K562 (cell line): ENCODE measurements at regions not wholly inside any gene's neighbourhood (a gene's known extent, or its start where the extent isn't known, plus 50 kb on each side); places are given as distances from the start of the nearest gene placed in this dataset.
"Not testable (repeated sequence)": the region's sequence is repeated elsewhere in the genome, so short reads cannot be mapped to it uniquely, and the experiment has no call there.

ENCODE experiments used
- ATAC-seq: fragments of 200-7000 bp; cut with Tn5 transposase; 3 replicates; pipeline ENCODE4 v1.9.1; 2020; ENCODE audit warnings: moderate library complexity
- BruUV-seq: library from RNA; stranded (reverse); fragments of 400-500 nt; replicated peaks from 2 replicates; lab custom pipeline; 2021; lab: Mats Ljungman, UMichigan
- CTCF ChIA-PET: fragments of 300-600 bp; formaldehyde crosslinking; extraction: SDS; loops from one replicate; lab custom pipeline; 2021; ENCODE audit warnings: low intra/inter-chr PET ratio; lab: Yijun Ruan, JAX
- POLR2A ChIA-PET: fragments of 300-600, 350-650 bp; sonication (Branson Sonifier 250); formaldehyde crosslinking; extraction: SDS; loops from one replicate; lab custom pipeline; 2021; ENCODE audit warnings: antibody characterized with exemption, inconsistent platforms; lab: Yijun Ruan, JAX
- DNase-seq, 4 experiments: peaks; one replicate each; pipeline versions ENCODE4 v3.0.0 to v3.0.0-alpha.2; 2011 to 2018; ENCODE audit warnings: low spot score in 3 of 4, mixed read lengths in 3 of 4; ENCODE audit errors: extremely low read depth in 1 of 4
- FAIRE-seq: peaks from 2 replicates; lab custom pipeline; 2011; peaks lifted over from hg19 to GRCh38; lab: Jason Lieb, UNC
- H2AFZ ChIP-seq: 2 replicates; pipeline ENCODE4 v1.6.0; 2011; ENCODE audit warnings: low read depth, low read length, control low read depth, inconsistent platforms
- H3K27ac ChIP-seq: fragments of 200-600 bp; 3 replicates; pipeline ENCODE4 v1.8.0; 2011; ENCODE audit warnings: low read depth, mild to moderate bottlenecking, control low read depth, inconsistent platforms, low read length, moderate library complexity, mixed read lengths; ENCODE audit errors: extremely low read depth
- H3K27me3 ChIP-seq, 2 experiments: fragments of 300-600 bp in 1 of 2; 2 replicates in 1 of 2; 3 replicates in 1 of 2; pipeline versions ENCODE4 v1.6.0 to v1.8.0; 2011; ENCODE audit warnings: inconsistent platforms in 2 of 2, low read length in 2 of 2, mild to moderate bottlenecking in 1 of 2, mixed read lengths in 1 of 2, moderate library complexity in 1 of 2; ENCODE audit not compliant: control insufficient read depth in 2 of 2, insufficient read depth in 2 of 2
- H3K36me3 ChIP-seq: fragments of 300-600 bp; 3 replicates; pipeline ENCODE4 v1.8.0; 2011; ENCODE audit warnings: mild to moderate bottlenecking, low read length, inconsistent platforms; ENCODE audit not compliant: control insufficient read depth, insufficient read depth
- H3K4me1 ChIP-seq, 2 experiments: fragments of 200-600 bp in 1 of 2; replicated peaks in 1 of 2; 2 replicates in 1 of 2; 3 replicates in 1 of 2; pipeline versions ENCODE4 v1.5.1 to v1.8.0; 2011; ENCODE audit warnings: inconsistent platforms in 2 of 2, low read length in 2 of 2, mild to moderate bottlenecking in 1 of 2, mixed read lengths in 1 of 2, moderate library complexity in 1 of 2; ENCODE audit not compliant: control insufficient read depth in 2 of 2, insufficient read depth in 2 of 2
- H3K4me2 ChIP-seq: 2 replicates; pipeline ENCODE4 v1.6.1; 2011; ENCODE audit warnings: low read length, control low read depth, inconsistent platforms, mixed read lengths; ENCODE audit not compliant: insufficient read depth
- H3K4me3 ChIP-seq: fragments of 200-600 bp; sonication (generic), shearing (Covaris generic); 2 replicates; pipeline ENCODE4 v1.5.1; 2016; ENCODE audit warnings: control low read depth, inconsistent platforms
- H3K79me2 ChIP-seq: fragments of 200-600 bp; 3 replicates; pipeline ENCODE4 v1.8.0; 2011; ENCODE audit warnings: low read length, inconsistent platforms; ENCODE audit not compliant: control insufficient read depth, insufficient read depth
- H3K9ac ChIP-seq, 2 experiments: 2 replicates each; pipeline versions ENCODE4 v1.6.0 to v1.6.1; 2011; ENCODE audit warnings: low read depth in 2 of 2, low read length in 2 of 2, control low read depth in 1 of 2, inconsistent platforms in 1 of 2, mild to moderate bottlenecking in 1 of 2, mixed read lengths in 1 of 2; ENCODE audit not compliant: insufficient read depth in 1 of 2
- H3K9me1 ChIP-seq: one replicate; pipeline ENCODE4 v1.6.0; 2011; ENCODE audit warnings: inconsistent platforms, mild to moderate bottlenecking, low read length, moderate library complexity; ENCODE audit not compliant: control insufficient read depth, insufficient read depth
- H3K9me3 ChIP-seq: replicated peaks from 2 replicates; pipeline ENCODE4 v1.5.1; 2011; ENCODE audit warnings: low read depth, low read length, inconsistent platforms; ENCODE audit not compliant: control insufficient read depth, insufficient read depth
- H4K20me1 ChIP-seq: replicated peaks from 2 replicates; pipeline ENCODE4 v1.6.1; 2011; ENCODE audit warnings: low read length, inconsistent platforms, mixed read lengths; ENCODE audit not compliant: control insufficient read depth, insufficient read depth
- AFF1 ChIP-seq, 2 experiments: fragments of 450-650 bp; IDR thresholded peaks; 2 replicates each; pipeline ENCODE4 v1.6.1; 2018; ENCODE audit warnings: mild to moderate bottlenecking in 2 of 2, low read depth in 1 of 2; ENCODE audit not compliant: partially characterized antibody in 2 of 2
- POLR2G ChIP-seq: fragments of 200-400 bp; formaldehyde crosslinking; IDR thresholded peaks from 2 replicates; pipeline ENCODE4 v1.6.1; 2017; ENCODE audit warnings: low read depth, mild to moderate bottlenecking, antibody characterized with exemption, low read length, moderate library complexity
- WGBS: fragments of 100-300 bp; shearing (Covaris generic); methylation state at CpG from one replicate; pipeline ENCODE4 v1.1.6; 2016; ENCODE audit warnings: low coverage, mixed read lengths; ENCODE audit not compliant: insufficient coverage; ENCODE audit errors: missing lambda C conversion rate; 5-methylcytosine and 5-hydroxymethylcytosine counted together
- in situ Hi-C: fragments of 300-500 bp; cut with MboI; formaldehyde crosslinking; loops from 4 replicates; pipeline ENCODE4 v1.15.0; 2018; ENCODE audit warnings: inconsistent platforms, mixed read lengths
- intact Hi-C: fragments of 100-400 bp; cut with micrococcal nuclease; formaldehyde crosslinking; loops from 2 replicates; pipeline ENCODE4 v1.14.2; 2022

DNA sequence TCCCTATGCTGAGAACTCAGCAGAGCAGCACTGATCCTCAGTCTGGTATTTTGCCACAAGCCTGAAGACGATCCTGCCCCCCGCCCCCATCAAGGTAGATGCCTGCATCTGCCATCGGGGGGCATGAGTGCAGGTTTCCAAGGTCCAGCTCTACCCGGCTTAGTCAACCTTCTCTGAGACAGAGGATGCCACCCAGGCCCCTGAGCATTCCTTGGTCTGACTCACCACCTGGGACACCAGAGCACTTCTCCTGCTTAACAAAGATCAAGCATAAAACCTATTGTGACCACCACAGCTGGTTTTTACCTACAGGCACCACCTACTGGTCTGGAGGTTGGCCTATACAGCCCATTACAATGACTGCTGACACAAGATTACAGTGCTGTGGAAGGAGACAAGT, 1168.1 kb downstream of the PCDH19 start:
- H3K4me2 ChIP-seq: no peak overlapping the region
- CTCF ChIA-PET: no interaction called here
- POLR2A ChIA-PET: no interaction called here
- no peaks in the 10 kb centered on the region for H3K79me2 ChIP-seq
- intact Hi-C loops (no loop called here), in situ Hi-C loops (no loop called here)
- no peak for TF ChIP-seq AFF1 (IDR thresholded peaks at IDR 0.05; ENCODE audit: low read depth in 1 of 2, partially characterized antibody in 2 of 2)
- TF ChIP-seq POLR2G: no peak
- no peak for DNase-seq
- FAIRE-seq: no peak
- H4K20me1 ChIP-seq: no peaks in the 10 kb centered on the region
- no peaks in the 10 kb centered on the region; the same call in 1 of the 2 replicates for H3K9me3 ChIP-seq
- H2AFZ ChIP-seq: no peak overlapping the region
- H3K27ac ChIP-seq: no peak overlapping the region
- H3K36me3 ChIP-seq: no peaks in the 10 kb centered on the region
- BruUV-seq: no TSS peak
- no peak overlapping the region for H3K9ac ChIP-seq
- H3K27me3 ChIP-seq: no peaks in the 10 kb centered on the region
- no peak for ATAC-seq
- H3K4me3 ChIP-seq: no peak overlapping the region
- no peaks in the 10 kb centered on the region for H3K4me1 ChIP-seq
- 0% methylated on average over 2 of the region's 4 CpGs for WGBS
- H3K9me1 ChIP-seq: no peaks in the 10 kb centered on the region

DNA sequence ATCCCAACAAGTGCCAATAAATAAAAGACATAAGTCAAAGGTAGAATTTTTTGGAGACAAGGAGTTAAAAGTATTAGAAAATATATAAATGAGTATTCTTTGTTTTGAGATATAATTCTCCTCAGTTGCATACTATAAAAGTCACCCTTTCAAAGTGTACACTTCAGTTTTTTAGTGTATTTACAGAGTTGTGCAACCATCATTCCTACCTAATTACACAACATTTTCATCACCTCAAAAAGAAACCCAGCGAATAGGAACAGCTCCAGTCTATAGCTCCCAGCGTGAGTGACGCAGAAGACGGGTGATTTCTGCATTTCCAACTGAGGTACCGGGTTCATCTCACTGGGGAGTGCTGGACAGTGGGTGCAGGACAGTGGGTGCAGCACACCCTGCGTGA, 1175.7 kb downstream of the PCDH19 start:
- H2AFZ ChIP-seq: not testable (repeated sequence)

More for the DNA sequence above, 1175.7 kb downstream of the PCDH19 start:
- DNase-seq, H3K9ac ChIP-seq, FAIRE-seq, H3K27me3 ChIP-seq, H3K36me3 ChIP-seq, BruUV-seq, H3K4me3 ChIP-seq, H3K4me1 ChIP-seq, H4K20me1 ChIP-seq, H3K4me2 ChIP-seq, intact Hi-C loops, ATAC-seq, CTCF ChIA-PET, H3K9me1 ChIP-seq, in situ Hi-C loops, H3K79me2 ChIP-seq, H3K9me3 ChIP-seq, POLR2A ChIA-PET, H3K27ac ChIP-seq: not testable (repeated sequence)
- no CpG with 5 or more reads among the region's 6 CpGs for WGBS
